ENCODE measurements at regions not wholly inside any gene's neighbourhood (a gene's known extent, or its start where the extent isn't known, plus 50 kb on each side); places are given as distances from the start of the nearest gene placed in this dataset.

GRCh38 chr1:94627771-94628498, 86.4 kb upstream of the F3 start:
- TF ChIP-seq, protein P1, sequence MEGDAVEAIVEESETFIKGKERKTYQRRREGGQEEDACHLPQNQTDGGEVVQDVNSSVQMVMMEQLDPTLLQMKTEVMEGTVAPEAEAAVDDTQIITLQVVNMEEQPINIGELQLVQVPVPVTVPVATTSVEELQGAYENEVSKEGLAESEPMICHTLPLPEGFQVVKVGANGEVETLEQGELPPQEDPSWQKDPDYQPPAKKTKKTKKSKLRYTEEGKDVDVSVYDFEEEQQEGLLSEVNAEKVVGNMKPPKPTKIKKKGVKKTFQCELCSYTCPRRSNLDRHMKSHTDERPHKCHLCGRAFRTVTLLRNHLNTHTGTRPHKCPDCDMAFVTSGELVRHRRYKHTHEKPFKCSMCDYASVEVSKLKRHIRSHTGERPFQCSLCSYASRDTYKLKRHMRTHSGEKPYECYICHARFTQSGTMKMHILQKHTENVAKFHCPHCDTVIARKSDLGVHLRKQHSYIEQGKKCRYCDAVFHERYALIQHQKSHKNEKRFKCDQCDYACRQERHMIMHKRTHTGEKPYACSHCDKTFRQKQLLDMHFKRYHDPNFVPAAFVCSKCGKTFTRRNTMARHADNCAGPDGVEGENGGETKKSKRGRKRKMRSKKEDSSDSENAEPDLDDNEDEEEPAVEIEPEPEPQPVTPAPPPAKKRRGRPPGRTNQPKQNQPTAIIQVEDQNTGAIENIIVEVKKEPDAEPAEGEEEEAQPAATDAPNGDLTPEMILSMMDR (IDR thresholded peaks at IDR 0.05; ENCODE audit: insufficient read depth, low read depth, low read length), result no peak
- TF ChIP-seq EZH2 (IDR thresholded peaks at IDR 0.05; ENCODE audit: insufficient read depth, low read length), result no peak
